HUDEP-2 (cell line): ENCODE measurements at regions not wholly inside any gene's neighbourhood (a gene's known extent, or its start where the extent isn't known, plus 50 kb on each side); places are given as distances from the start of the nearest gene placed in this dataset.
"Not testable (repeated sequence)": the region's sequence is repeated elsewhere in the genome, so short reads cannot be mapped to it uniquely, and the experiment has no call there.

Source experiments
- DNase-seq, 76 experiments: peaks; one replicate each; lab custom pipeline; 2025; ENCODE audit not compliant: unreplicated experiment in 76 of 76; lab: John Stamatoyannopoulos, UW

GRCh38 chr5:162603443-162604070 is 536.0 kb downstream of the GABRG2 start:
- no peak for DNase-seq

GRCh38 chr5:162607879-162608278 is 540.3 kb downstream of the GABRG2 start:
- DNase-seq = no peak

GRCh38 chr5:162621726-162622263 is 554.2 kb downstream of the GABRG2 start:
- DNase-seq = not testable (repeated sequence)

GRCh38 chr5:162624110-162624509 is 556.5 kb downstream of the GABRG2 start:
- DNase-seq = no peak

GRCh38 chr5:162637481-162637880 is 569.9 kb downstream of the GABRG2 start:
- no peak for DNase-seq

- DNase-seq = no peak
Observed at GRCh38 chr5:162638849-162639248, 571.3 kb downstream of the GABRG2 start.

- no peak for DNase-seq
Observed at GRCh38 chr5:162641142-162641813, 573.7 kb downstream of the GABRG2 start.

- no peak for DNase-seq
Observed at GRCh38 chr5:162654661-162655405, 587.3 kb downstream of the GABRG2 start.

- no peak for DNase-seq
Observed at GRCh38 chr5:162657076-162657475, 589.5 kb downstream of the GABRG2 start.

- DNase-seq = no peak
Observed at GRCh38 chr5:162664846-162665245, 597.3 kb downstream of the GABRG2 start.

GRCh38 chr5:162668926-162669325 is 601.4 kb downstream of the GABRG2 start:
- DNase-seq = no peak

GRCh38 chr5:162672061-162672460 is 604.5 kb downstream of the GABRG2 start:
- no peak for DNase-seq

GRCh38 chr5:162683284-162683683 is 615.7 kb downstream of the GABRG2 start:
- no peak for DNase-seq

- DNase-seq = no peak
Observed at GRCh38 chr5:162684145-162684544, 616.6 kb downstream of the GABRG2 start.

GRCh38 chr5:162685302-162685701 is 617.7 kb downstream of the GABRG2 start:
- no peak for DNase-seq

- not testable (repeated sequence) for DNase-seq
Observed at GRCh38 chr5:162696272-162696671, 628.7 kb downstream of the GABRG2 start.

GRCh38 chr5:162699361-162699760 is 631.8 kb downstream of the GABRG2 start:
- no peak for DNase-seq

- no peak for DNase-seq
Observed at GRCh38 chr5:162703914-162704313, 636.3 kb downstream of the GABRG2 start.

- no peak for DNase-seq
Observed at GRCh38 chr5:162711244-162711643, 643.7 kb downstream of the GABRG2 start.

- no peak for DNase-seq
Observed at GRCh38 chr5:162719720-162720119, 652.1 kb downstream of the GABRG2 start.

GRCh38 chr5:162721125-162721524 is 653.6 kb downstream of the GABRG2 start:
- no peak for DNase-seq

GRCh38 chr5:162752612-162753011 is 684.8 kb upstream of the CCNG1 start:
- no peak for DNase-seq
